ENCODE measurements at regions not wholly inside any gene's neighbourhood (a gene's known extent, or its start where the extent isn't known, plus 50 kb on each side); places are given as distances from the start of the nearest gene placed in this dataset.
"Not testable (repeated sequence)": the region's sequence is repeated elsewhere in the genome, so short reads cannot be mapped to it uniquely, and the experiment has no call there.

- H3K9me2 ChIP-seq (ENCODE audit: insufficient read depth, low read length); H3F3A ChIP-seq (ENCODE audit: insufficient read depth, low read length, poor library complexity, severe bottlenecking); H3K4me3 ChIP-seq (ENCODE audit: low read length); H4K20me1 ChIP-seq (ENCODE audit: insufficient read depth); H3K9me3 ChIP-seq (ENCODE audit: low read length); H3K79me2 ChIP-seq (replicated peaks; ENCODE audit: insufficient read depth, low read length); H3K27me3 ChIP-seq (ENCODE audit: insufficient read depth, low read depth, low read length); H3K36me3 ChIP-seq (ENCODE audit: insufficient read depth, low read length); H2AFZ ChIP-seq (ENCODE audit: low read depth, low read length); H3K9ac ChIP-seq (ENCODE audit: low read length); H3K27ac ChIP-seq (ENCODE audit: low read length); H3K4me2 ChIP-seq (ENCODE audit: low read length): not testable (repeated sequence)
Observed at GRCh38 chr4:118561559-118561958, 123.6 kb upstream of the METTL14 start.

DNA sequence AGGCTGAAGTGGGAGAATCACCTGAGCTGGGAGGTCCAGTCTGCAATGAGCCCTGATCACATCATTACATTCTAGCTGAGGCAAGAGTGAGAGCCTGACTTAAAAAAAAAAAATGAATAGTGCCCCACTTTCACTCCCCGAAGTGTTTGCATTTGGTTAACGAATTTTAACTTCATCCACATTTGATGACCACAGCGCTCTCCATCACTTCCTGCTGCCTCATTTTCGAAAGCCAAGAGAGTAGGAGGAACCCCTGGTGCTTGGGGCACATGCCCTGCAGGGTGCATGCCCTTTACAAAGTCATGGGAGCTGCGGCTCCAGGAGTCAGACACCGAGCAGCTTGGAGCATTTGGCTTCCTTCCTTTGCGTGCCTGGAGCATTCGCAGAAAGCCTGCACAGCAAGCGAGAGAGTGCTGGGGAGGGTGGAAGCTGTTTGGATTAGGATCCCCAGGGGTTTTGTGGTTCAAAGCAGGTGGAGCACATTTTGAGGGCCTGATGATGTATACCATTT, 119.1 kb upstream of the METTL14 start:
- not testable (repeated sequence) for H3K9me2 ChIP-seq (ENCODE audit: insufficient read depth, low read length); H2AFZ ChIP-seq (ENCODE audit: low read depth, low read length); H3K4me2 ChIP-seq (ENCODE audit: low read length)

DNA sequence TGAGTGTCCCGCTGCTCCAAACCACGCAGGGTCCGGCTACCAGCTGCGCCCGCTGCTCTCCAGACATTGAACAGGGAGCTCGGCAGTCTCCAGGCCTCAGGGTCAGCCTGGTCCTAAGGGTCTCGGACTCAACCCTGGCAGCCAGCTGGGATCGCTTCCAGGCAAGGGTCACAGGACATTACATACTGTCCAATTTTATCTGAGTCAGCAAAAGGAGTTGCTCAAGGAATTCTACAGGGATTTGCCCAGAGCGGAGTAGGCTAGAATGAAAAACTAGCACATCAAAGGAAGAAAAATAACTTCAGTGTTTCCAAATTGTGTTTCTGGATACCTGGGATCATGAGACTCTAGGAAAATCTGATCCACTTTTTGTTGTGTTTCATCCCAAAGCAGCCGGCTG, 112.2 kb upstream of the METTL14 start:
- H3K4me3 ChIP-seq (ENCODE audit: low read length); H3K9me3 ChIP-seq (ENCODE audit: low read length); H3K27me3 ChIP-seq (ENCODE audit: insufficient read depth, low read depth, low read length); H3K9me2 ChIP-seq (ENCODE audit: insufficient read depth, low read length); H3K4me2 ChIP-seq (ENCODE audit: low read length); H3K9ac ChIP-seq (ENCODE audit: low read length); H3K27ac ChIP-seq (ENCODE audit: low read length); H3F3A ChIP-seq (ENCODE audit: insufficient read depth, low read length, poor library complexity, severe bottlenecking); H2AFZ ChIP-seq (ENCODE audit: low read depth, low read length); H4K20me1 ChIP-seq (ENCODE audit: insufficient read depth); H3K36me3 ChIP-seq (ENCODE audit: insufficient read depth, low read length); H3K79me2 ChIP-seq (replicated peaks; ENCODE audit: insufficient read depth, low read length): not testable (repeated sequence)

More for the DNA sequence above, 119.1 kb upstream of the METTL14 start:
- H3K4me3 ChIP-seq (ENCODE audit: low read length); H3K27ac ChIP-seq (ENCODE audit: low read length); H4K20me1 ChIP-seq (ENCODE audit: insufficient read depth); H3K9me3 ChIP-seq (ENCODE audit: low read length); H3K79me2 ChIP-seq (replicated peaks; ENCODE audit: insufficient read depth, low read length); H3K9ac ChIP-seq (ENCODE audit: low read length); H3K27me3 ChIP-seq (ENCODE audit: insufficient read depth, low read depth, low read length); H3F3A ChIP-seq (ENCODE audit: insufficient read depth, low read length, poor library complexity, severe bottlenecking); H3K36me3 ChIP-seq (ENCODE audit: insufficient read depth, low read length): not testable (repeated sequence)

DNA sequence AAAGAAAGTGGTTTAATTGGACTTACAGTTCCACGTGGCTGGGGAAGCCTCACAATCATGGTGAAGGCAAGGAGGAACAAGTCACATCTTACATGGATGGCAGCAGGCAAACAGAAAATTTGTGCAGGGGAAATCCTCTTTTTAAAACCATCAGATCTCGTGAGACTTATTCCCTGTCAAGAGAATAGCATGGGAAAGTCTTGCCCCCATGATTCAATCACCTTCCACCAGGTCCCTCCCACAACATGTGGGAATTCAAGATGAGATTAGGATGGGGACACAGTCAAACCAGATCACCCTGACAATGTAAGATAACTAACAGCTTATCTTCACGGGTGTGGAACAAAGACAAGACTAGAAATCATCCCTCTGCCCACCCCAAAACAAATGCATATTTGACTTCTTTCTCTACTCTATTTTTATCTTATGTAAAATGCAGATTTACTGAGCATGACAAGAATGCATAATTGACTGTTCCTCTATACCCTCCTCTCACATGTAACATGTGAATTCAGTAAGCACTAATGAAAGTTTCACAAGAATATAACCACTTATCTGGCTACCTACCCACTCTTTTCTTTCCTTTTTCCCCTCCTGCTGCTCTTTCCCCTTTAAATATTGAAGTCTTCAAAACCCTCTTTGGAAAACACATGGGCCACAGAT, 110.8 kb upstream of the METTL14 start:
- not testable (repeated sequence) for H3K4me3 ChIP-seq (ENCODE audit: low read length); H2AFZ ChIP-seq (ENCODE audit: low read depth, low read length); H3K27ac ChIP-seq (ENCODE audit: low read length); H3F3A ChIP-seq (ENCODE audit: insufficient read depth, low read length, poor library complexity, severe bottlenecking); H3K36me3 ChIP-seq (ENCODE audit: insufficient read depth, low read length); H4K20me1 ChIP-seq (ENCODE audit: insufficient read depth); H3K9me3 ChIP-seq (ENCODE audit: low read length); H3K9me2 ChIP-seq (ENCODE audit: insufficient read depth, low read length); H3K9ac ChIP-seq (ENCODE audit: low read length); H3K4me2 ChIP-seq (ENCODE audit: low read length); H3K27me3 ChIP-seq (ENCODE audit: insufficient read depth, low read depth, low read length); H3K79me2 ChIP-seq (replicated peaks; ENCODE audit: insufficient read depth, low read length)

- H3K9me2 ChIP-seq (ENCODE audit: insufficient read depth, low read length); H2AFZ ChIP-seq (ENCODE audit: low read depth, low read length); H3K4me3 ChIP-seq (ENCODE audit: low read length); H3K4me2 ChIP-seq (ENCODE audit: low read length); H3F3A ChIP-seq (ENCODE audit: insufficient read depth, low read length, poor library complexity, severe bottlenecking); H3K79me2 ChIP-seq (replicated peaks; ENCODE audit: insufficient read depth, low read length); H3K36me3 ChIP-seq (ENCODE audit: insufficient read depth, low read length); H3K27ac ChIP-seq (ENCODE audit: low read length); H3K9ac ChIP-seq (ENCODE audit: low read length); H4K20me1 ChIP-seq (ENCODE audit: insufficient read depth); H3K9me3 ChIP-seq (ENCODE audit: low read length); H3K27me3 ChIP-seq (ENCODE audit: insufficient read depth, low read depth, low read length): not testable (repeated sequence)
Observed at GRCh38 chr4:118575057-118575456, 110.1 kb upstream of the METTL14 start.

GRCh38 chr4:118575726-118576125, 109.5 kb upstream of the METTL14 start:
- not testable (repeated sequence) for H3K4me3 ChIP-seq (ENCODE audit: low read length); H3K27me3 ChIP-seq (ENCODE audit: insufficient read depth, low read depth, low read length); H3K9ac ChIP-seq (ENCODE audit: low read length); H3K4me2 ChIP-seq (ENCODE audit: low read length); H3K9me2 ChIP-seq (ENCODE audit: insufficient read depth, low read length); H3K79me2 ChIP-seq (replicated peaks; ENCODE audit: insufficient read depth, low read length); H3K36me3 ChIP-seq (ENCODE audit: insufficient read depth, low read length); H3K9me3 ChIP-seq (ENCODE audit: low read length); H2AFZ ChIP-seq (ENCODE audit: low read depth, low read length); H3F3A ChIP-seq (ENCODE audit: insufficient read depth, low read length, poor library complexity, severe bottlenecking); H3K27ac ChIP-seq (ENCODE audit: low read length); H4K20me1 ChIP-seq (ENCODE audit: insufficient read depth)

DNA sequence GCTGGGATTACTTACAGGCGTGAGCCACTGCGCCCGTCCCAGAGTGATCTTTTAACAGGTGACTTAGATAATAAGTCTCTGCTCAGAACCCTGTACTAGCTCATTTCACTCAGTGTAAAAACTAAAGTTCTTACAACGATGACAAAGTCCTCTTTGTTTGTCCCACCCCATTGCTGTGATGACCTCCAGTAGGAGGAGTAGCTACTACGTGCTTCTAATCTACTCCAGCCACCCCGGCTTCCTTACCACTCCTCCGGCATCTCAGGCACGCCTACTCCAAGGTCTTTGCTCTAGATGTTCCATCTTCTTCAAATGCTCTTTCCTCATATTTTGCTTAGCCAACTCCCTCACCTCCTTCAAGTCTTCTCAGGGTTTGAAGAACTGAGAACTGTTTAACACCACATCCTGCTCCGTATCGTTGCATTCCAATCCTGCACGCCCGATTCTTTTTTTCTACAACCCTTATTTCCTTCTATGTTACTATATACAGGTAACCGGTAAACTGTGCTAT, 108.4 kb upstream of the METTL14 start:
- not testable (repeated sequence) for H3K4me2 ChIP-seq (ENCODE audit: low read length); H3K36me3 ChIP-seq (ENCODE audit: insufficient read depth, low read length); H3K79me2 ChIP-seq (replicated peaks; ENCODE audit: insufficient read depth, low read length); H3K9me2 ChIP-seq (ENCODE audit: insufficient read depth, low read length); H2AFZ ChIP-seq (ENCODE audit: low read depth, low read length); H3K27me3 ChIP-seq (ENCODE audit: insufficient read depth, low read depth, low read length); H3K4me3 ChIP-seq (ENCODE audit: low read length); H4K20me1 ChIP-seq (ENCODE audit: insufficient read depth); H3K27ac ChIP-seq (ENCODE audit: low read length); H3K9ac ChIP-seq (ENCODE audit: low read length); H3K9me3 ChIP-seq (ENCODE audit: low read length); H3F3A ChIP-seq (ENCODE audit: insufficient read depth, low read length, poor library complexity, severe bottlenecking)

Measured in neural cell (in vitro differentiated cells).